C4-2B (cell line): ENCODE measurements at regions not wholly inside any gene's neighbourhood (a gene's known extent, or its start where the extent isn't known, plus 50 kb on each side); places are given as distances from the start of the nearest gene placed in this dataset.

Experiments used
- ZFX ChIP-seq: fragments of 450-650 bp; IDR thresholded peaks from 2 replicates; pipeline ENCODE4 v1.6.1; 2017
- TF ChIP-seq, protein P1 (sequence below): fragments of 450-650 bp; conservative IDR thresholded peaks from 2 replicates; pipeline ENCODE4 v1.5.1; 2017; ENCODE audit warnings: mild to moderate bottlenecking

DNA sequence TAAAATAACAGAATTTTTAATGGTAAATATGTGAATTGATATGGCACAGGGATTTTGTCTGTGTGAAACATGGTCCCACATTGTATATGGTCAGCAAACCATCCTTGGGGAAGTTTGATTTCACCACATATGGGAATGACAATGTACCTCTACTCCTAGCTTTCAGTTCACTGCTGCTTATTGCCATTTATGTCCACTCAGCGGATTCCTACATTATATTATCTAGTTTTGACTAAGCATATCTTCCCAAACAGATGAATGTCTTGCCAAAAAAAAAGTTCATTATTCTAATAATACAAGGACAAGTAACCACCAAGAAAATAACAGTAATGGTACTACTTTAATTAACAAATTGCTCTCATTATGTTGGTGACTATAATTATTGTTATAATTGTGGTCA, 1521.6 kb downstream of the MAT2B start:
- TF ChIP-seq, protein P1, sequence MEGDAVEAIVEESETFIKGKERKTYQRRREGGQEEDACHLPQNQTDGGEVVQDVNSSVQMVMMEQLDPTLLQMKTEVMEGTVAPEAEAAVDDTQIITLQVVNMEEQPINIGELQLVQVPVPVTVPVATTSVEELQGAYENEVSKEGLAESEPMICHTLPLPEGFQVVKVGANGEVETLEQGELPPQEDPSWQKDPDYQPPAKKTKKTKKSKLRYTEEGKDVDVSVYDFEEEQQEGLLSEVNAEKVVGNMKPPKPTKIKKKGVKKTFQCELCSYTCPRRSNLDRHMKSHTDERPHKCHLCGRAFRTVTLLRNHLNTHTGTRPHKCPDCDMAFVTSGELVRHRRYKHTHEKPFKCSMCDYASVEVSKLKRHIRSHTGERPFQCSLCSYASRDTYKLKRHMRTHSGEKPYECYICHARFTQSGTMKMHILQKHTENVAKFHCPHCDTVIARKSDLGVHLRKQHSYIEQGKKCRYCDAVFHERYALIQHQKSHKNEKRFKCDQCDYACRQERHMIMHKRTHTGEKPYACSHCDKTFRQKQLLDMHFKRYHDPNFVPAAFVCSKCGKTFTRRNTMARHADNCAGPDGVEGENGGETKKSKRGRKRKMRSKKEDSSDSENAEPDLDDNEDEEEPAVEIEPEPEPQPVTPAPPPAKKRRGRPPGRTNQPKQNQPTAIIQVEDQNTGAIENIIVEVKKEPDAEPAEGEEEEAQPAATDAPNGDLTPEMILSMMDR = no peak
- no peak for TF ChIP-seq ZFX
